ENCODE measurements at regions not wholly inside any gene's neighbourhood (a gene's known extent, or its start where the extent isn't known, plus 50 kb on each side); places are given as distances from the start of the nearest gene placed in this dataset.

DNA sequence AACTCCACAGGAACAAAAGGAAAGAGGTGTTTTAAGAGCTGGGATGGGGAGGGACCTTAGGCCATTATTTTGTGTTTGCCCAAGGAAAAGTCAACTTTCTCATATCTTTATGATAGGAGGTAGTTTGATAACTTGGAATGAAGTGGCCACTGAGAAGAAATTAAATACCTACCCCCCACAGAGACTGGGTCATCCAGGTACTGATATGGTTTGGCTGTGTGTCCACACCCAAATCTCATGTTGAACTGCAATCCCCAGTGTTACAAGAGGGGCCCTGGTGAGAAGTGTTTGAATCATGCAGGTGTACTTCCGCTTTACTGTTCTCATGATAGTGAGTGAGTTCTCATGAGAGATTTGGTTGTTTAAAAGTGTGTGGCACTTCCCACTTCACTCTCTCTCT, 477.9 kb upstream of the KIF2B start:
- TF ChIP-seq EZH2 (IDR thresholded peaks at IDR 0.05; ENCODE audit: borderline replicate concordance, low read length) = no peak
- no peak for TF ChIP-seq CTCF (IDR thresholded peaks at IDR 0.05; ENCODE audit: low read length)
- no peaks in the 10 kb centered on the region for H3K9me2 ChIP-seq (ENCODE audit: low read depth, low read length)
- H2AFZ ChIP-seq (ENCODE audit: low read length) = no peak overlapping the region
- no peak overlapping the region for H3K4me3 ChIP-seq (ENCODE audit: low read depth, low read length, poor library complexity, severe bottlenecking)
- H3K4me2 ChIP-seq (ENCODE audit: low read length) = no peak overlapping the region
- H4K20me1 ChIP-seq (ENCODE audit: insufficient read depth, low read length) = no peaks in the 10 kb centered on the region
- H3F3A ChIP-seq (ENCODE audit: insufficient read depth, low read length) = no peaks in the 10 kb centered on the region
- no peaks in the 10 kb centered on the region for H3K79me2 ChIP-seq (ENCODE audit: insufficient read depth, low read length)
- H3K9ac ChIP-seq (ENCODE audit: low read length) = no peak overlapping the region
- no peaks in the 10 kb centered on the region for H3K27me3 ChIP-seq (ENCODE audit: insufficient read depth, low read length)
- H3K27ac ChIP-seq (ENCODE audit: low read depth, low read length, poor library complexity, severe bottlenecking) = no peak overlapping the region
- H3K9me3 ChIP-seq (ENCODE audit: low read length) = no peaks in the 10 kb centered on the region
- no peaks in the 10 kb centered on the region for H3K4me1 ChIP-seq (ENCODE audit: insufficient read depth, low read length, severe bottlenecking)
- no peaks in the 10 kb centered on the region for H3K36me3 ChIP-seq (ENCODE audit: insufficient read depth, low read length)

DNA sequence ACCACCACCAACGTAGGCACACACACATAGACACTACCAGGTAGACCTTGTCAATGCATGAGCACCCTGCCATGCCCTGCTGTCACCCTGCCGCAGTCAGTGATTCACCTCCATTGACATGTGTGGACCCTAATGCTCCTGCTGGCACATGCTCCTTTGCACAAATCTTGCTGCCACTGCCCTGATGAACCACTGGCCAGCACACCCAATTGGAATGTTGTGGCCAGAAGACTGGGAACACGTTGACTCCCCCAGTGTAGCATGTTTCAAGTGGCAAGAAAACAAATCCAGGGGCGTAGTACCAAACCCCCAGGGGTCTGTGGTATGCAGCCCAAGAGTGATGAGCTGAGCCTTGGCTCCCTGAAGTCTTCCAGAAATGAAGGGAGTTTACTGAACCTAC, 486.4 kb upstream of the KIF2B start:
- H2AFZ ChIP-seq (ENCODE audit: low read length) = no peak overlapping the region
- H3K27ac ChIP-seq (ENCODE audit: low read depth, low read length, poor library complexity, severe bottlenecking) = no peak overlapping the region
- H3F3A ChIP-seq (ENCODE audit: insufficient read depth, low read length) = no peaks in the 10 kb centered on the region
- no peak overlapping the region for H3K9ac ChIP-seq (ENCODE audit: low read length)
- no peak overlapping the region for H3K4me3 ChIP-seq (ENCODE audit: low read depth, low read length, poor library complexity, severe bottlenecking)
- H3K36me3 ChIP-seq (ENCODE audit: insufficient read depth, low read length) = no peaks in the 10 kb centered on the region
- H3K4me2 ChIP-seq (ENCODE audit: low read length) = no peak overlapping the region
- no peaks in the 10 kb centered on the region for H3K27me3 ChIP-seq (ENCODE audit: insufficient read depth, low read length)
- no peaks in the 10 kb centered on the region for H4K20me1 ChIP-seq (ENCODE audit: insufficient read depth, low read length)
- H3K79me2 ChIP-seq (ENCODE audit: insufficient read depth, low read length) = no peaks in the 10 kb centered on the region
- H3K4me1 ChIP-seq (ENCODE audit: insufficient read depth, low read length, severe bottlenecking) = no peaks in the 10 kb centered on the region
- H3K9me2 ChIP-seq (ENCODE audit: low read depth, low read length) = no peaks in the 10 kb centered on the region
- TF ChIP-seq EZH2 (IDR thresholded peaks at IDR 0.05; ENCODE audit: borderline replicate concordance, low read length) = no peak
- no peak for TF ChIP-seq CTCF (IDR thresholded peaks at IDR 0.05; ENCODE audit: low read length)
- no peaks in the 10 kb centered on the region for H3K9me3 ChIP-seq (ENCODE audit: low read length)

DNA sequence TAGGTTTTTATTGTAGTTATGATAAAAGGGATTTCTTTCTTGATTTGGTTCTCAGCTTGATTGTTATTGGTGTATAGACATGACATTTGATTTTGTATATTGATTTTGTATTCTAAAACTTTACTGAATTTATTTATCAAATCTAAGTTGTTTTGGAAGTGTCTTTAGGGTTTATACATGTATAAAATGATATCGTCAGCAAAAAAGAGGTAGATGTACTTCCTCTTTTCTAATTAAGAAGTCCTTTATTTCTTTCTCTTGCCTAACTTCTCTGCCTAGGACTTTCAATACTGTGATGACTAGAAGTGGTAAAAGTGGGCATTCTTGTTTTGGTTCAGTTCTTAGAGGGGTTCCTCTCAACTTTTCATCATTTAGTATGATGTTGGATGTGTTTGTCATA, 487.3 kb upstream of the KIF2B start:
- Histone ChIP-seq H3K4me1 (ENCODE audit: insufficient read depth, low read length, severe bottlenecking) (no peaks in the 10 kb centered on the region), H3K9ac (ENCODE audit: low read length) (no peak overlapping the region), H3K79me2 (ENCODE audit: insufficient read depth, low read length) (no peaks in the 10 kb centered on the region), H3K9me2 (ENCODE audit: low read depth, low read length) (no peaks in the 10 kb centered on the region), H4K20me1 (ENCODE audit: insufficient read depth, low read length) (no peaks in the 10 kb centered on the region), H2AFZ (ENCODE audit: low read length) (no peak overlapping the region), H3K4me2 (ENCODE audit: low read length) (no peak overlapping the region), H3K27me3 (ENCODE audit: insufficient read depth, low read length) (no peaks in the 10 kb centered on the region), H3K27ac (ENCODE audit: low read depth, low read length, poor library complexity, severe bottlenecking) (no peak overlapping the region), H3K9me3 (ENCODE audit: low read length) (no peaks in the 10 kb centered on the region), H3K4me3 (ENCODE audit: low read depth, low read length, poor library complexity, severe bottlenecking) (no peak overlapping the region), H3K36me3 (ENCODE audit: insufficient read depth, low read length) (no peaks in the 10 kb centered on the region), H3F3A (ENCODE audit: insufficient read depth, low read length) (no peaks in the 10 kb centered on the region)
- TF ChIP-seq EZH2 (IDR thresholded peaks at IDR 0.05; ENCODE audit: borderline replicate concordance, low read length) = no peak
- no peak for TF ChIP-seq CTCF (IDR thresholded peaks at IDR 0.05; ENCODE audit: low read length)

All from OCI-LY1 (cell line).